IMR-90 (cell line): ENCODE measurements at regions not wholly inside any gene's neighbourhood (a gene's known extent, or its start where the extent isn't known, plus 50 kb on each side); places are given as distances from the start of the nearest gene placed in this dataset.
"Not testable (repeated sequence)": the region's sequence is repeated elsewhere in the genome, so short reads cannot be mapped to it uniquely, and the experiment has no call there.

Source experiments
- ATAC-seq: fragments of 200-7000 bp; cut with Tn5 transposase; 2 replicates; pipeline ENCODE4 v1.9.1; 2020; ENCODE audit warnings: low read depth, mild to moderate bottlenecking, moderate library complexity
- BruUV-seq: library from RNA; stranded (reverse); fragments of 400-500 nt; replicated peaks from 2 replicates; lab custom pipeline; 2021; lab: Mats Ljungman, UMichigan
- CTCF ChIA-PET: fragments of 300-600 bp; formaldehyde crosslinking; extraction: SDS; loops from one replicate; lab custom pipeline; 2021; ENCODE audit warnings: antibody characterized with exemption; lab: Yijun Ruan, JAX
- POLR2A ChIA-PET: fragments of 300-600 bp; sonication (Branson Sonifier 250); formaldehyde crosslinking; loops from one replicate; lab custom pipeline; 2022; ENCODE audit warnings: antibody characterized with exemption; ENCODE audit not compliant: unreplicated experiment; lab: Charles Lee
- DNase-seq: peaks from one replicate; pipeline ENCODE4 v3.0.0; 2013
- H2AFZ ChIP-seq: replicated peaks from 2 replicates; pipeline ENCODE3; 2013; ENCODE audit warnings: low read length, mild to moderate bottlenecking; ENCODE audit not compliant: poor library complexity
- H2AK5ac ChIP-seq: 2 replicates; pipeline ENCODE4 v1.6.1; 2013; ENCODE audit warnings: low read depth, low read length, inconsistent platforms
- H2AK9ac ChIP-seq: replicated peaks from 2 replicates; pipeline ENCODE3; 2013; ENCODE audit warnings: mild to moderate bottlenecking, low read depth, low read length, moderate library complexity; ENCODE audit not compliant: poor library complexity
- H2BK120ac ChIP-seq: 2 replicates; pipeline ENCODE4 v1.6.1; 2013; ENCODE audit warnings: low read depth, low read length, inconsistent platforms
- H2BK15ac ChIP-seq: 3 replicates; pipeline ENCODE4 v1.6.1; 2013; ENCODE audit warnings: low read depth, low read length, inconsistent platforms
- H2BK20ac ChIP-seq: 2 replicates; pipeline ENCODE4 v1.6.1; 2013; ENCODE audit warnings: low read depth, mild to moderate bottlenecking, inconsistent platforms, low read length, moderate library complexity
- H2BK5ac ChIP-seq: 2 replicates; pipeline ENCODE4 v1.6.1; 2013; ENCODE audit warnings: mild to moderate bottlenecking, low read depth, low read length, inconsistent platforms; ENCODE audit not compliant: poor library complexity, severe bottlenecking
- H3K14ac ChIP-seq: replicated peaks from 2 replicates; pipeline ENCODE4 v1.6.1; 2013; ENCODE audit warnings: low read depth, low read length, inconsistent platforms
- H3K18ac ChIP-seq: 2 replicates; pipeline ENCODE4 v1.6.1; 2013; ENCODE audit warnings: low read depth, low read length, control low read depth
- H3K23ac ChIP-seq: 2 replicates; pipeline ENCODE4 v1.6.1; 2013; ENCODE audit warnings: low read depth, low read length, inconsistent platforms
- H3K27ac ChIP-seq: 2 replicates; pipeline ENCODE4 v1.5.1; 2013; ENCODE audit warnings: mild to moderate bottlenecking, control low read depth, low read length; ENCODE audit not compliant: insufficient read depth
- H3K27me3 ChIP-seq: 2 replicates; pipeline ENCODE4 v1.6.1; 2013; ENCODE audit warnings: low read length; ENCODE audit not compliant: control insufficient read depth, insufficient read depth
- H3K36me3 ChIP-seq: 2 replicates; pipeline ENCODE4 v1.6.1; 2013; ENCODE audit warnings: low read length, mixed read lengths; ENCODE audit not compliant: control insufficient read depth, insufficient read depth
- H3K4ac ChIP-seq: 2 replicates; pipeline ENCODE4 v1.6.1; 2013; ENCODE audit warnings: low read depth, low read length, inconsistent platforms
- H3K4me1 ChIP-seq: 2 replicates; pipeline ENCODE4 v1.6.1; 2013; ENCODE audit warnings: low read length, mixed read lengths; ENCODE audit not compliant: control insufficient read depth, insufficient read depth
- H3K4me2 ChIP-seq: 2 replicates; pipeline ENCODE4 v1.6.1; 2013; ENCODE audit warnings: low read depth, mild to moderate bottlenecking, control low read depth, low read length, moderate library complexity
- H3K4me3 ChIP-seq: 2 replicates; pipeline ENCODE4 v1.5.1; 2013; ENCODE audit warnings: low read depth, mild to moderate bottlenecking, control low read depth, low read length, moderate library complexity; ENCODE audit not compliant: insufficient read depth
- H3K56ac ChIP-seq: 2 replicates; pipeline ENCODE4 v1.6.1; 2013; ENCODE audit warnings: low read length, inconsistent platforms; ENCODE audit not compliant: insufficient read depth; ENCODE audit errors: extremely low read depth
- H3K79me1 ChIP-seq, 2 experiments: 2 replicates each; pipeline ENCODE4 v1.6.1; 2013; ENCODE audit warnings: low read length in 2 of 2, inconsistent platforms in 1 of 2, low read depth in 1 of 2
- H3K9ac ChIP-seq: 2 replicates; pipeline ENCODE4 v1.6.1; 2013; ENCODE audit warnings: low read depth, low read length, control low read depth
- H3K9me1 ChIP-seq: 2 replicates; pipeline ENCODE4 v1.6.1; 2013; ENCODE audit warnings: low read length, inconsistent platforms; ENCODE audit not compliant: insufficient read depth
- H3K9me3 ChIP-seq: 2 replicates; pipeline ENCODE4 v1.6.1; 2013; ENCODE audit warnings: low read length; ENCODE audit not compliant: control insufficient read depth, insufficient read depth
- H4K20me1 ChIP-seq: 2 replicates; pipeline ENCODE4 v1.6.1; 2013; ENCODE audit warnings: low read length, inconsistent platforms; ENCODE audit not compliant: insufficient read depth
- H4K5ac ChIP-seq: 2 replicates; pipeline ENCODE4 v1.6.1; 2013; ENCODE audit warnings: mild to moderate bottlenecking, low read depth, low read length, control low read depth
- H4K8ac ChIP-seq, 2 experiments: 2 replicates each; pipeline ENCODE4 v1.6.1; 2013; ENCODE audit warnings: low read depth in 2 of 2, low read length in 2 of 2, control low read depth in 1 of 2, inconsistent platforms in 1 of 2
- H4K91ac ChIP-seq: 2 replicates; pipeline ENCODE4 v1.6.1; 2013; ENCODE audit warnings: low read depth, low read length, inconsistent platforms; ENCODE audit not compliant: insufficient read depth
- WGBS, 2 experiments: methylation state at CpG; one replicate each; pipeline versions ENCODE4 v1.1.5 to v1.1.7; 2013; ENCODE audit warnings: missing lambda C conversion rate in 2 of 2; ENCODE audit not compliant: insufficient read length in 1 of 2; ENCODE audit errors: extremely low coverage in 2 of 2; 5-methylcytosine and 5-hydroxymethylcytosine counted together
- dilution Hi-C: fragments of 300-500 bp; cut with HindIII; formaldehyde crosslinking; loops from one replicate; pipeline ENCODE4 v1.14.3; 2018; ENCODE audit warnings: low sequenced_read_pairs; ENCODE audit not compliant: unreplicated experiment
- in situ Hi-C: fragments of 300-500 bp; cut with MboI; formaldehyde crosslinking; loops from 3 replicates; pipeline ENCODE4 v1.14.3; 2019; ENCODE audit warnings: low sequenced_read_pairs, inconsistent platforms, mixed read lengths
- intact Hi-C: fragments of 100-400 bp; cut with micrococcal nuclease; formaldehyde crosslinking; loops from 2 replicates; pipeline ENCODE4 v1.10.0; 2022

DNA sequence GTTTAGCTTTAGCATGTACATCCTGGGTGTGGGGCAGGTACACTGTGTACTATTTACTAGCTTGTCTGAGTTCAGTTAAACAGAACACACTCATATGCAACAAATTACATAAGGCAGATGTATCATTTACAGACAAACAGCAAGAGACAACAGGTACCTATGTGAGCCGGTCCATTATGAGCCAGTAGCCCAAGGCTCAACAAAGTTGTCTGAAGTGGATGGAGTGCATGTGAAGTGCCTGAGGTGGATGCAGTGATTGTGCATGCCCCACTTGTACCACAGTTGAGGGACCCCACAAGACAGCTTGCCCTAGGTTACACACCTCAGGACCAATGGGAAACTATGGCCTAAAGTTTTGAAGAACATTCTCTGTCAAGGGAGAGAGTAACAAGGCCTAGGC is 677.3 kb upstream of the TPTE start:
- CTCF ChIA-PET, POLR2A ChIA-PET, DNase-seq, H2AK5ac ChIP-seq, H3K79me1 ChIP-seq, H3K4ac ChIP-seq, H4K91ac ChIP-seq, H3K23ac ChIP-seq, H3K4me1 ChIP-seq, intact Hi-C loops, in situ Hi-C loops, H3K4me3 ChIP-seq, H2AK9ac ChIP-seq, H3K18ac ChIP-seq, ATAC-seq, H3K4me2 ChIP-seq, H3K27ac ChIP-seq, dilution Hi-C loops, H4K20me1 ChIP-seq, H4K5ac ChIP-seq, H4K8ac ChIP-seq, H3K14ac ChIP-seq, H3K56ac ChIP-seq, H2BK120ac ChIP-seq, H2AFZ ChIP-seq, H3K9me1 ChIP-seq, H3K9ac ChIP-seq, H2BK20ac ChIP-seq, BruUV-seq, H3K27me3 ChIP-seq, H3K36me3 ChIP-seq, H2BK15ac ChIP-seq, H2BK5ac ChIP-seq: not testable (repeated sequence)
- no CpG with 5 or more reads among the region's 1 CpG for WGBS, 2 experiments
- H3K9me3 ChIP-seq, result peaks cover 15% of the 10 kb centered on the region

DNA sequence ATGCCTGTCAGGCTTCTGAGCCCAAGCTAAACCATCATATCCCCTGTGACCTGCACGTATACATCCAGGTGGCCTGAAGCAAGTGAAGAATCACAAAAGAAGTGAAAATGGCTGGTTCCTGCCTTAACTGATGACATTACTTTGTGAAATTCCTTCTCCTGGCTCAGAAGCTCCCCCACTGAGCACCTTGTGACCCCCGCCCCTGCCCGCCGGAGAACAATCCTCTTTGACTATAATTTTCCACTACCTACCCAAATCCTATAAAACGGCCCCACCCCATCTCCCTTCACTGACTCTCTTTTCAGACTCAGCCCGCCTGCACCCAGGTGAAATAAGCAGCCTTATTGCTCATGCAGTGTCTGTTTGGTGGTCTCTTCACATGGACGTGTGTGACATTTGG is 673.9 kb upstream of the TPTE start:
- DNase-seq, H2BK20ac ChIP-seq, H3K14ac ChIP-seq, H3K27ac ChIP-seq, H2BK5ac ChIP-seq, H3K18ac ChIP-seq, dilution Hi-C loops, in situ Hi-C loops, H3K36me3 ChIP-seq, CTCF ChIA-PET, H3K4me2 ChIP-seq, BruUV-seq, H3K79me1 ChIP-seq, intact Hi-C loops, H2BK15ac ChIP-seq, H3K9me1 ChIP-seq, H3K9ac ChIP-seq, H4K91ac ChIP-seq, H4K8ac ChIP-seq, H3K4me1 ChIP-seq, ATAC-seq, H2AK5ac ChIP-seq, H4K20me1 ChIP-seq, H3K23ac ChIP-seq, H3K56ac ChIP-seq, H3K27me3 ChIP-seq, H2BK120ac ChIP-seq, H3K4me3 ChIP-seq, H2AK9ac ChIP-seq, H3K4ac ChIP-seq, POLR2A ChIA-PET, H4K5ac ChIP-seq, H2AFZ ChIP-seq: not testable (repeated sequence)
- H3K9me3 ChIP-seq, result peaks cover 17% of the 10 kb centered on the region
- WGBS, 2 experiments, result 63% methylated on average over 1 of the region's 7 CpGs; no CpG with 5 or more reads in 1 of the 2 experiments
